HUES48 (cell line): ENCODE measurements at regions not wholly inside any gene's neighbourhood (a gene's known extent, or its start where the extent isn't known, plus 50 kb on each side); places are given as distances from the start of the nearest gene placed in this dataset.
"Not testable (repeated sequence)": the region's sequence is repeated elsewhere in the genome, so short reads cannot be mapped to it uniquely, and the experiment has no call there.

ENCODE experiments used
- H3K27ac ChIP-seq: one replicate; pipeline ENCODE4 v1.7.0; 2013; ENCODE audit warnings: low read depth, low read length, inconsistent platforms
- H3K27me3 ChIP-seq: 2 replicates; pipeline ENCODE4 v1.6.1; 2013; ENCODE audit warnings: mild to moderate bottlenecking, low read length; ENCODE audit not compliant: control insufficient read depth, insufficient read depth
- H3K36me3 ChIP-seq: 2 replicates; pipeline ENCODE4 v1.6.1; 2013; ENCODE audit warnings: low read length; ENCODE audit not compliant: control insufficient read depth, insufficient read depth
- H3K4me1 ChIP-seq: 2 replicates; pipeline ENCODE4 v1.6.1; 2013; ENCODE audit warnings: mild to moderate bottlenecking, low read length; ENCODE audit not compliant: control insufficient read depth, insufficient read depth
- H3K4me3 ChIP-seq: 2 replicates; pipeline ENCODE4 v1.5.1; 2013; ENCODE audit warnings: mild to moderate bottlenecking, low read depth, low read length
- H3K9ac ChIP-seq: 2 replicates; pipeline ENCODE4 v1.6.1; 2013; ENCODE audit warnings: mild to moderate bottlenecking, low read depth, low read length, moderate library complexity
- H3K9me3 ChIP-seq: 2 replicates; pipeline ENCODE4 v1.6.1; 2013; ENCODE audit warnings: low read length; ENCODE audit not compliant: control insufficient read depth, insufficient read depth

DNA sequence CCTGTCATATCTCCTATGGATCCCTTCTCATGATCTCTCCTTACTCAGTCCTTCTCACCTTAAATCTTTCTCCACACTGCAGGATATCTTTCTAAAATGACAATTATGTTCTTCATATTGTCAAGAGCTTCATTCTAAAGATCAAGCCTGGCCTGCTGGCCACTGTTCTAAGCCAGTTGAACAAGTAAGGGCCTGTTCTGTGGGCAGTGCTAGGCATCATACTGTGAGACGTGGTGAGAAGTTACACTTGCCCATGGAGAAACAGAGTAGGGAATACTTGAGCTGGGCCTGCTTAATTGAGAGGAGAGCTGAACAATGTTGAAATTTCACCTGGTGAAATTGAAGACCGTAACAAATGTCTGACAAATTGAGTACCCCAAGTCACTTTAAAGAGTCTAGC, 184.1 kb upstream of the RASGRP1 start:
- Histone ChIP-seq H3K9ac (no peak overlapping the region), H3K4me1 (no peaks in the 10 kb centered on the region), H3K27me3 (no peaks in the 10 kb centered on the region), H3K4me3 (no peak overlapping the region), H3K27ac (no peak overlapping the region), H3K36me3 (no peaks in the 10 kb centered on the region), H3K9me3 (no peaks in the 10 kb centered on the region)

- no peaks in the 10 kb centered on the region for H3K36me3 ChIP-seq
Measured at GRCh38 chr15:38750786-38751185, 186.2 kb upstream of the RASGRP1 start.

DNA sequence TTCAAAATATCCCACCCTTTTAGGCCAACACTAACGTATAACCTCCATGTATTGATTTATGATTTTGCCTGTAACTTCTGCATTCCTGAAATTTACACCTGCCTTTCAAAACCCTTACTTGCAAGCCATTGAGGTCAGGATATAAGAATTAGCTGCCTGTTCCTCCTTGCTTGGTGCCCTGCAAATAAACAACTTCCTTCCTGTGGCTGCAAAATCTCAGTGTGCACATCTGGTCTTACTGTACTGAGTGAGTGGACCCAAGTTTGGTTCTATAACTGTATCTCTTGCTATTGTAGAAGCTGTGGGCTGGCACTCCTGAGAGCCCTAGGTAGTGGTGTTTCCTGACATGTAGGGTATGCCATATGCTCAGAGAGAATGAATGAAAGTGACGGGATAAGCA, 191.1 kb upstream of the RASGRP1 start:
- H3K4me1 ChIP-seq = no peaks in the 10 kb centered on the region; the same call in 1 of the 2 replicates
- no peak overlapping the region for H3K4me3 ChIP-seq
- H3K27ac ChIP-seq = no peak overlapping the region
- H3K9ac ChIP-seq = no peak overlapping the region
- H3K36me3 ChIP-seq = no peaks in the 10 kb centered on the region
- H3K9me3 ChIP-seq = no peaks in the 10 kb centered on the region
- H3K27me3 ChIP-seq = no peaks in the 10 kb centered on the region

More at GRCh38 chr15:38750786-38751185, 186.2 kb upstream of the RASGRP1 start:
- H3K9ac ChIP-seq = no peak overlapping the region
- no peaks in the 10 kb centered on the region for H3K9me3 ChIP-seq
- H3K4me1 ChIP-seq = no peaks in the 10 kb centered on the region
- no peak overlapping the region for H3K4me3 ChIP-seq
- H3K27ac ChIP-seq = no peak overlapping the region
- H3K27me3 ChIP-seq = no peaks in the 10 kb centered on the region

GRCh38 chr15:38756441-38756840, 191.8 kb upstream of the RASGRP1 start:
- H3K36me3 ChIP-seq = no peaks in the 10 kb centered on the region
- H3K27ac ChIP-seq = no peak overlapping the region
- H3K4me1 ChIP-seq = no peaks in the 10 kb centered on the region; the same call in 1 of the 2 replicates
- no peaks in the 10 kb centered on the region for H3K9me3 ChIP-seq
- no peak overlapping the region for H3K4me3 ChIP-seq
- H3K27me3 ChIP-seq = no peaks in the 10 kb centered on the region
- H3K9ac ChIP-seq = no peak overlapping the region

DNA sequence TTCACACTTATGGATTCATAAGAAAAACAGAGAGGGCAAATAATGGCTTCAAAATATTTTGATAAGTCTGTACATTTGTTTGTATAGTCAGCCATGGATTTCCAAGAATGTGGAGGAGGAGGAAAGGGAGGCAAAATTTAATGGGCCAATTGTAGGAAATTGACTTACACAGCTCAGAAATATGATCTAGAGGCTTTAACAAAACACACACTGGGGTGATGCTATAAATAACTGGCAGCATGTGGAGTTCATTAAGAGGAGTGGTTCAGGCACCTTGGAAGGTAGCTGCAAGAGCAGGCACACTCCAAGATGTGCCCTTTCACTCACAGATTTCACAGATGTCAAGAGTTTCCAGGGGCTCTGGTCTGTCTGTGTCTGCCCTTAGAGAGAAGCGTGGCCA, 193.4 kb upstream of the RASGRP1 start:
- H3K36me3 ChIP-seq = no peaks in the 10 kb centered on the region
- no peak overlapping the region for H3K27ac ChIP-seq
- H3K9ac ChIP-seq = no peak overlapping the region
- H3K9me3 ChIP-seq = no peaks in the 10 kb centered on the region
- no peaks in the 10 kb centered on the region for H3K27me3 ChIP-seq
- no peak overlapping the region for H3K4me3 ChIP-seq
- H3K4me1 ChIP-seq = no peaks in the 10 kb centered on the region; the same call in 1 of the 2 replicates

- H3K9me3 ChIP-seq = no peaks in the 10 kb centered on the region
- no peaks in the 10 kb centered on the region for H3K27me3 ChIP-seq
- no peaks in the 10 kb centered on the region; the same call in 1 of the 2 replicates for H3K4me1 ChIP-seq
- H3K4me3 ChIP-seq = no peak overlapping the region
- H3K9ac ChIP-seq = no peak overlapping the region
- no peaks in the 10 kb centered on the region for H3K36me3 ChIP-seq
- H3K27ac ChIP-seq = no peak overlapping the region
Measured at GRCh38 chr15:38761681-38762080, 197.1 kb upstream of the RASGRP1 start.

GRCh38 chr15:38768970-38769369, 204.4 kb upstream of the RASGRP1 start:
- Histone ChIP-seq H3K9ac (no peak overlapping the region), H3K4me3 (no peak overlapping the region), H3K27ac (no peak overlapping the region)

DNA sequence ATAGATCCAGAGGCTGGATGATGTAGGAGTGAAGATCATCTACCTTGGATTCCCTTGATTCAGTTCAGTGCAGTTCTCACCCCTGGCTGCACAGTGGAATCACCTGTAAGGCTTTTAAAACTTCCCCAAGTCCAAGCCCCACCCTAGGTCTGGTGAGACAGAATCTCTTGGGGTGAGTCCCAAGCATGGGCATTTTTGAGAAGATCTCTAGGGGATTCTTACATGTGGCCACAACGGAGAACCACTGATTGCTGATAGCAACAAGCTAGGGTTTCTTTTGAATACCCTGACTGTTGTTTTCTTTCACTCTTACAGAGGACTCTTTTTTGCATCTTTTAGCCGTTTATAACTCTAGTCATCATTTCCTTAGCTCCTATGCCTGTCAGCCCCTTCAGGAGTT, 204.9 kb upstream of the RASGRP1 start:
- no peaks in the 10 kb centered on the region for H3K9me3 ChIP-seq

More at GRCh38 chr15:38768970-38769369, 204.4 kb upstream of the RASGRP1 start:
- H3K27me3 ChIP-seq = no peaks in the 10 kb centered on the region
- no peaks in the 10 kb centered on the region for H3K4me1 ChIP-seq
- no peaks in the 10 kb centered on the region for H3K9me3 ChIP-seq
- H3K36me3 ChIP-seq = no peaks in the 10 kb centered on the region

GRCh38 chr15:38774076-38774475, 209.5 kb upstream of the RASGRP1 start:
- not testable (repeated sequence) for H3K27me3 ChIP-seq, H3K4me3 ChIP-seq, H3K9ac ChIP-seq, H3K36me3 ChIP-seq, H3K9me3 ChIP-seq, H3K27ac ChIP-seq, H3K4me1 ChIP-seq

More for the DNA sequence above, 204.9 kb upstream of the RASGRP1 start:
- Histone ChIP-seq H3K4me3 (no peak overlapping the region), H3K27ac (no peak overlapping the region), H3K4me1 (no peaks in the 10 kb centered on the region), H3K27me3 (no peaks in the 10 kb centered on the region), H3K9ac (no peak overlapping the region), H3K36me3 (no peaks in the 10 kb centered on the region)

GRCh38 chr15:38781196-38781595, 216.6 kb upstream of the RASGRP1 start:
- H3K27me3 ChIP-seq = no peaks in the 10 kb centered on the region
- no peaks in the 10 kb centered on the region for H3K4me1 ChIP-seq
- H3K9ac ChIP-seq = no peak overlapping the region
- H3K9me3 ChIP-seq = peaks cover 6% of the 10 kb centered on the region; the same call in 1 of the 2 replicates
- H3K27ac ChIP-seq = no peak overlapping the region
- H3K36me3 ChIP-seq = no peaks in the 10 kb centered on the region
- no peak overlapping the region for H3K4me3 ChIP-seq

DNA sequence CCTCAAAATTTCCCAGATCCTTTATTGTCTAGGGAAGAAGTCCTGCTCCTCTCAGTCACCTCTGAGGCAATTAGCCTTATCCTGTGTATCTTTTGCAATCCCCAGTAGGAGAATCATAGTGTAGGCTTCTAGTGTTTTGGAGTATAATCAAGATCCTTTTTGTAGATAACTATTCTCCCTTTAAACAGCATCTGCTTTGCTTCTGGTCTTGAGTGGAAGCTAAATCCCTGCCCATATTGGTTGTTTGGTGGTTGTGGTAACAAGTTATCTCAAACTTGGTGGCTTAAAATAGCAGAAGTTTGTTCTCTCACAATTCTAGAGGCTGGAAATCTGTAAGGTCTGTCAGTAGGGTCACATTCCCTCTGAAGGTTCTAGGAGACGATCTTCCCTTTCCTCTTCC, 217.5 kb upstream of the RASGRP1 start:
- H3K36me3 ChIP-seq = no peaks in the 10 kb centered on the region
- no peak overlapping the region for H3K27ac ChIP-seq
- no peaks in the 10 kb centered on the region for H3K4me1 ChIP-seq
- peaks cover 6% of the 10 kb centered on the region; the same call in 1 of the 2 replicates for H3K9me3 ChIP-seq
- H3K4me3 ChIP-seq = no peak overlapping the region
- no peaks in the 10 kb centered on the region for H3K27me3 ChIP-seq
- no peak overlapping the region for H3K9ac ChIP-seq

GRCh38 chr15:38788918-38789317, 224.3 kb upstream of the RASGRP1 start:
- H3K4me1 ChIP-seq = no peaks in the 10 kb centered on the region
- no peaks in the 10 kb centered on the region for H3K27me3 ChIP-seq
- H3K9ac ChIP-seq = no peak overlapping the region
- no peaks in the 10 kb centered on the region for H3K36me3 ChIP-seq
- H3K27ac ChIP-seq = no peak overlapping the region
- no peak overlapping the region for H3K4me3 ChIP-seq
- H3K9me3 ChIP-seq = no peaks in the 10 kb centered on the region
